GM23338 (cell line): ENCODE measurements at regions not wholly inside any gene's neighbourhood (a gene's known extent, or its start where the extent isn't known, plus 50 kb on each side); places are given as distances from the start of the nearest gene placed in this dataset.

ENCODE experiments used
- ATAC-seq: fragments of 200-7000 bp; cut with Tn5 transposase; 3 replicates; pipeline ENCODE4 v1.9.1; 2020
- DNase-seq: peaks from one replicate; pipeline ENCODE4 v3.0.0-alpha.2; 2015; ENCODE audit warnings: low spot score
- H2AFZ ChIP-seq: fragments of 200-600 bp; sonication (generic); 2 replicates; pipeline ENCODE4 v1.8.0; 2016; ENCODE audit warnings: antibody characterized with exemption, mild to moderate bottlenecking, moderate library complexity
- H3F3A ChIP-seq: fragments of 200-600 bp; sonication (generic); replicated peaks from 2 replicates; pipeline ENCODE4 v1.8.0; 2017; ENCODE audit warnings: antibody characterized with exemption, mixed run types, low read depth
- H3K27ac ChIP-seq: fragments of 200-600 bp; sonication (generic); 2 replicates; pipeline ENCODE4 v1.6.1; 2016; ENCODE audit warnings: low read depth
- H3K27me3 ChIP-seq: fragments of 200-600 bp; sonication (generic); 2 replicates; pipeline ENCODE4 v1.8.0; 2016; ENCODE audit warnings: mild to moderate bottlenecking, mixed run types, moderate library complexity; ENCODE audit not compliant: insufficient read depth
- H3K36me3 ChIP-seq: fragments of 200-600 bp; sonication (generic); 2 replicates; pipeline ENCODE4 v1.8.0; 2016; ENCODE audit warnings: mild to moderate bottlenecking; ENCODE audit not compliant: insufficient read depth
- H3K4me1 ChIP-seq: fragments of 200-600 bp; sonication (generic); 2 replicates; pipeline ENCODE4 v1.8.0; 2016; ENCODE audit warnings: mild to moderate bottlenecking, moderate library complexity; ENCODE audit not compliant: insufficient read depth
- H3K4me2 ChIP-seq: fragments of 200-600 bp; sonication (generic); 2 replicates; pipeline ENCODE4 v1.7.1; 2017; ENCODE audit warnings: mixed run types
- H3K4me3 ChIP-seq: fragments of 200-600 bp; sonication (generic); 2 replicates; pipeline ENCODE4 v1.6.1; 2016; ENCODE audit warnings: mixed run types
- H3K79me2 ChIP-seq: fragments of 200-600 bp; sonication (generic); replicated peaks from 2 replicates; pipeline ENCODE4 v1.8.0; 2017; ENCODE audit warnings: mild to moderate bottlenecking; ENCODE audit not compliant: insufficient read depth
- H3K9me2 ChIP-seq: fragments of 200-600 bp; sonication (generic); 2 replicates; pipeline ENCODE4 v1.8.0; 2017; ENCODE audit not compliant: insufficient read depth
- H4K20me1 ChIP-seq: fragments of 200-600 bp; sonication (generic); replicated peaks from 2 replicates; pipeline ENCODE4 v1.8.0; 2017; ENCODE audit warnings: mild to moderate bottlenecking; ENCODE audit not compliant: insufficient read depth
- H3K27ac Mint-ChIP-seq: 2 replicates; pipeline ENCODE4 v1.8.0; 2020; ENCODE audit warnings: inconsistent platforms, mild to moderate bottlenecking, moderate library complexity, mixed read lengths
- H3K27me3 Mint-ChIP-seq: 3 replicates; pipeline ENCODE4 v1.8.0; 2022; ENCODE audit warnings: low read depth, mild to moderate bottlenecking, moderate library complexity, mixed read lengths, inconsistent platforms; ENCODE audit not compliant: insufficient read depth, poor library complexity
- H3K36me3 Mint-ChIP-seq: 3 replicates; pipeline ENCODE4 v1.8.0; 2021; ENCODE audit warnings: low read depth, mild to moderate bottlenecking, inconsistent platforms, moderate library complexity, mixed read lengths
- H3K4me1 Mint-ChIP-seq: 3 replicates; pipeline ENCODE4 v1.8.0; 2020; ENCODE audit warnings: mild to moderate bottlenecking, inconsistent platforms, mixed read lengths
- H3K4me3 Mint-ChIP-seq: 3 replicates; pipeline ENCODE4 v1.8.0; 2021; ENCODE audit warnings: moderate library complexity, mild to moderate bottlenecking, inconsistent platforms, mixed read lengths
- H3K9me3 Mint-ChIP-seq: 3 replicates; pipeline ENCODE4 v1.8.0; 2020; ENCODE audit warnings: moderate library complexity, mild to moderate bottlenecking, inconsistent platforms, mixed read lengths
- CREB1 ChIP-seq: fragments of 250-450 bp; sonication (Bioruptor Pico); IDR thresholded peaks from 2 replicates; pipeline ENCODE4 v1.5.0; 2020; ENCODE audit warnings: low read depth, mild to moderate bottlenecking, moderate library complexity
- EZH2 ChIP-seq: fragments of 200-600 bp; sonication (generic); IDR thresholded peaks from one replicate; pipeline ENCODE4 v1.8.0; 2017; ENCODE audit warnings: antibody characterized with exemption, mild to moderate bottlenecking, low read depth; ENCODE audit not compliant: unreplicated experiment
- POLR2AphosphoS5 ChIP-seq: IDR thresholded peaks from 2 replicates; pipeline ENCODE4 v1.6.1; 2016; ENCODE audit warnings: antibody characterized with exemption, low read depth
- REST ChIP-seq: IDR thresholded peaks from one replicate; pipeline ENCODE4 v1.6.1; 2018; ENCODE audit warnings: antibody characterized with exemption; ENCODE audit not compliant: unreplicated experiment
- STAT1 ChIP-seq: IDR thresholded peaks from one replicate; pipeline ENCODE4 v1.6.1; 2016; ENCODE audit warnings: antibody characterized with exemption; ENCODE audit not compliant: unreplicated experiment
- ZNF114 ChIP-seq: fragments of 250-450 bp; sonication (Bioruptor Pico); IDR thresholded peaks from 2 replicates; pipeline ENCODE4 v1.5.0; 2020; ENCODE audit warnings: mild to moderate bottlenecking, moderate library complexity
- TF ChIP-seq, protein P1 (sequence below), 2 experiments: fragments of 200-600 bp in 1 of 2; sonication (generic) in 1 of 2; conservative IDR thresholded peaks; 2 replicates each; pipeline versions ENCODE4 v1.5.1 to v1.6.1; 2016 to 2017; ENCODE audit warnings: antibody characterized with exemption in 2 of 2, low read depth in 2 of 2, mild to moderate bottlenecking in 2 of 2, moderate library complexity in 1 of 2
- TF ChIP-seq, protein P2 (sequence below): IDR thresholded peaks from 2 replicates; pipeline ENCODE4 v1.6.1; 2016; ENCODE audit warnings: antibody characterized with exemption
- TF ChIP-seq, protein P3 (sequence below): fragments of 250-450 bp; sonication (Bioruptor Pico); IDR thresholded peaks from 2 replicates; pipeline ENCODE4 v1.5.0; 2020; ENCODE audit warnings: mild to moderate bottlenecking, moderate library complexity

DNA sequence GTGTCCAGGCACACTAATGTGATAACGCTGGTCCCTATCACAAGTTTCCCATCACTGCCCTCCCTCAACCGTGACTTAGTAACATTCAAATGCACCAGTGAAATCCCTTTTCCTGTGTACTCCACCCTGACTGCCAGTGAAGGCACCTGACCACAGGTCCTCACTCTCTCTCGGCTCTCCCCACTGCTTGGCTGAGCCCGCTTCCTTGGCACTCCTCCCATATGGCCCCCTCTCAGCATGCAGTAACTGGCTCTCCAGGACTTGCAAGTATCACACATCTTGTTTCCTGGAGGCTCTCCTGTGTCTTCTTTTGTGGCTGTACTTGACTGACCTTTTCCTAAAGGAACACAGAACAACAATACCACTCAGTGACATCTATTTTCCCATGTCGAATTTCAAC, 292.0 kb upstream of the ZNF608 start (continued):
- TF ChIP-seq REST, result no peak

DNA sequence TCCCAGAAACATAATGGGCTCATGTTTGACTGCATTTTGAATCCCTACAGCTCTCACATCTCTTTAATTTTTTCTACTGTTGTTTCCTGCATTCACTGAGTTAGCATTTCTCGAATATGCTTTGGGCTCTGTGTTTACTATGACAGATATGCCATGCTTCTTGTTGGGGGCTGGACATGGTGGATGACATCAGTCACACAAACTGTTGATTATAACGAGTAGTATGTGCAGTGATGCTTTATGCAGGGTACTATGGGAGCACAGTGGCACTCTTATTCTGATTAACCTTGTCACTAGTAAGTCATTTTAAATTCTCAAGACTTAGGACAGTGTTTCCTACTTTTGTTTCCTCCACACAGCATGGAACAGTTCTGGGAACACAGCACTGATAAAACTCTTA, 295.4 kb upstream of the ZNF608 start:
- peaks cover 6% of the 10 kb centered on the region; the same call in 1 of the 2 replicates for H3K9me2 ChIP-seq
- H4K20me1 ChIP-seq, result no peaks in the 10 kb centered on the region
- no peak overlapping the region for H3K4me3 Mint-ChIP-seq
- H3K27ac ChIP-seq, result peak overlapping the region; percentile 78; the same call in 1 of the 2 replicates
- H3K27ac Mint-ChIP-seq, result peak overlapping the region; percentile 80
- H3K36me3 ChIP-seq, result no peaks in the 10 kb centered on the region
- peaks cover 46% of the 10 kb centered on the region for H3K4me1 Mint-ChIP-seq
- ATAC-seq (no peak), DNase-seq (no peak)
- no peaks in the 10 kb centered on the region for H3F3A ChIP-seq
- H3K4me1 ChIP-seq, result peaks cover 46% of the 10 kb centered on the region
- no peaks in the 10 kb centered on the region for H3K9me3 Mint-ChIP-seq
- TF ChIP-seq ZNF114 (CRISPR knock-in tag) (no peak), CREB1 (CRISPR knock-in tag) (no peak), STAT1 (no peak), POLR2AphosphoS5 (no peak), EZH2 (no peak)
- TF ChIP-seq, protein P1, sequence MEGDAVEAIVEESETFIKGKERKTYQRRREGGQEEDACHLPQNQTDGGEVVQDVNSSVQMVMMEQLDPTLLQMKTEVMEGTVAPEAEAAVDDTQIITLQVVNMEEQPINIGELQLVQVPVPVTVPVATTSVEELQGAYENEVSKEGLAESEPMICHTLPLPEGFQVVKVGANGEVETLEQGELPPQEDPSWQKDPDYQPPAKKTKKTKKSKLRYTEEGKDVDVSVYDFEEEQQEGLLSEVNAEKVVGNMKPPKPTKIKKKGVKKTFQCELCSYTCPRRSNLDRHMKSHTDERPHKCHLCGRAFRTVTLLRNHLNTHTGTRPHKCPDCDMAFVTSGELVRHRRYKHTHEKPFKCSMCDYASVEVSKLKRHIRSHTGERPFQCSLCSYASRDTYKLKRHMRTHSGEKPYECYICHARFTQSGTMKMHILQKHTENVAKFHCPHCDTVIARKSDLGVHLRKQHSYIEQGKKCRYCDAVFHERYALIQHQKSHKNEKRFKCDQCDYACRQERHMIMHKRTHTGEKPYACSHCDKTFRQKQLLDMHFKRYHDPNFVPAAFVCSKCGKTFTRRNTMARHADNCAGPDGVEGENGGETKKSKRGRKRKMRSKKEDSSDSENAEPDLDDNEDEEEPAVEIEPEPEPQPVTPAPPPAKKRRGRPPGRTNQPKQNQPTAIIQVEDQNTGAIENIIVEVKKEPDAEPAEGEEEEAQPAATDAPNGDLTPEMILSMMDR (conservative IDR thresholded peaks at IDR 0.05; ENCODE audit: low read depth in 2 of 2), result no peak
- TF ChIP-seq, protein P2, sequence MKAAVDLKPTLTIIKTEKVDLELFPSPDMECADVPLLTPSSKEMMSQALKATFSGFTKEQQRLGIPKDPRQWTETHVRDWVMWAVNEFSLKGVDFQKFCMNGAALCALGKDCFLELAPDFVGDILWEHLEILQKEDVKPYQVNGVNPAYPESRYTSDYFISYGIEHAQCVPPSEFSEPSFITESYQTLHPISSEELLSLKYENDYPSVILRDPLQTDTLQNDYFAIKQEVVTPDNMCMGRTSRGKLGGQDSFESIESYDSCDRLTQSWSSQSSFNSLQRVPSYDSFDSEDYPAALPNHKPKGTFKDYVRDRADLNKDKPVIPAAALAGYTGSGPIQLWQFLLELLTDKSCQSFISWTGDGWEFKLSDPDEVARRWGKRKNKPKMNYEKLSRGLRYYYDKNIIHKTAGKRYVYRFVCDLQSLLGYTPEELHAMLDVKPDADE, result no peak
- TF ChIP-seq, protein P3, sequence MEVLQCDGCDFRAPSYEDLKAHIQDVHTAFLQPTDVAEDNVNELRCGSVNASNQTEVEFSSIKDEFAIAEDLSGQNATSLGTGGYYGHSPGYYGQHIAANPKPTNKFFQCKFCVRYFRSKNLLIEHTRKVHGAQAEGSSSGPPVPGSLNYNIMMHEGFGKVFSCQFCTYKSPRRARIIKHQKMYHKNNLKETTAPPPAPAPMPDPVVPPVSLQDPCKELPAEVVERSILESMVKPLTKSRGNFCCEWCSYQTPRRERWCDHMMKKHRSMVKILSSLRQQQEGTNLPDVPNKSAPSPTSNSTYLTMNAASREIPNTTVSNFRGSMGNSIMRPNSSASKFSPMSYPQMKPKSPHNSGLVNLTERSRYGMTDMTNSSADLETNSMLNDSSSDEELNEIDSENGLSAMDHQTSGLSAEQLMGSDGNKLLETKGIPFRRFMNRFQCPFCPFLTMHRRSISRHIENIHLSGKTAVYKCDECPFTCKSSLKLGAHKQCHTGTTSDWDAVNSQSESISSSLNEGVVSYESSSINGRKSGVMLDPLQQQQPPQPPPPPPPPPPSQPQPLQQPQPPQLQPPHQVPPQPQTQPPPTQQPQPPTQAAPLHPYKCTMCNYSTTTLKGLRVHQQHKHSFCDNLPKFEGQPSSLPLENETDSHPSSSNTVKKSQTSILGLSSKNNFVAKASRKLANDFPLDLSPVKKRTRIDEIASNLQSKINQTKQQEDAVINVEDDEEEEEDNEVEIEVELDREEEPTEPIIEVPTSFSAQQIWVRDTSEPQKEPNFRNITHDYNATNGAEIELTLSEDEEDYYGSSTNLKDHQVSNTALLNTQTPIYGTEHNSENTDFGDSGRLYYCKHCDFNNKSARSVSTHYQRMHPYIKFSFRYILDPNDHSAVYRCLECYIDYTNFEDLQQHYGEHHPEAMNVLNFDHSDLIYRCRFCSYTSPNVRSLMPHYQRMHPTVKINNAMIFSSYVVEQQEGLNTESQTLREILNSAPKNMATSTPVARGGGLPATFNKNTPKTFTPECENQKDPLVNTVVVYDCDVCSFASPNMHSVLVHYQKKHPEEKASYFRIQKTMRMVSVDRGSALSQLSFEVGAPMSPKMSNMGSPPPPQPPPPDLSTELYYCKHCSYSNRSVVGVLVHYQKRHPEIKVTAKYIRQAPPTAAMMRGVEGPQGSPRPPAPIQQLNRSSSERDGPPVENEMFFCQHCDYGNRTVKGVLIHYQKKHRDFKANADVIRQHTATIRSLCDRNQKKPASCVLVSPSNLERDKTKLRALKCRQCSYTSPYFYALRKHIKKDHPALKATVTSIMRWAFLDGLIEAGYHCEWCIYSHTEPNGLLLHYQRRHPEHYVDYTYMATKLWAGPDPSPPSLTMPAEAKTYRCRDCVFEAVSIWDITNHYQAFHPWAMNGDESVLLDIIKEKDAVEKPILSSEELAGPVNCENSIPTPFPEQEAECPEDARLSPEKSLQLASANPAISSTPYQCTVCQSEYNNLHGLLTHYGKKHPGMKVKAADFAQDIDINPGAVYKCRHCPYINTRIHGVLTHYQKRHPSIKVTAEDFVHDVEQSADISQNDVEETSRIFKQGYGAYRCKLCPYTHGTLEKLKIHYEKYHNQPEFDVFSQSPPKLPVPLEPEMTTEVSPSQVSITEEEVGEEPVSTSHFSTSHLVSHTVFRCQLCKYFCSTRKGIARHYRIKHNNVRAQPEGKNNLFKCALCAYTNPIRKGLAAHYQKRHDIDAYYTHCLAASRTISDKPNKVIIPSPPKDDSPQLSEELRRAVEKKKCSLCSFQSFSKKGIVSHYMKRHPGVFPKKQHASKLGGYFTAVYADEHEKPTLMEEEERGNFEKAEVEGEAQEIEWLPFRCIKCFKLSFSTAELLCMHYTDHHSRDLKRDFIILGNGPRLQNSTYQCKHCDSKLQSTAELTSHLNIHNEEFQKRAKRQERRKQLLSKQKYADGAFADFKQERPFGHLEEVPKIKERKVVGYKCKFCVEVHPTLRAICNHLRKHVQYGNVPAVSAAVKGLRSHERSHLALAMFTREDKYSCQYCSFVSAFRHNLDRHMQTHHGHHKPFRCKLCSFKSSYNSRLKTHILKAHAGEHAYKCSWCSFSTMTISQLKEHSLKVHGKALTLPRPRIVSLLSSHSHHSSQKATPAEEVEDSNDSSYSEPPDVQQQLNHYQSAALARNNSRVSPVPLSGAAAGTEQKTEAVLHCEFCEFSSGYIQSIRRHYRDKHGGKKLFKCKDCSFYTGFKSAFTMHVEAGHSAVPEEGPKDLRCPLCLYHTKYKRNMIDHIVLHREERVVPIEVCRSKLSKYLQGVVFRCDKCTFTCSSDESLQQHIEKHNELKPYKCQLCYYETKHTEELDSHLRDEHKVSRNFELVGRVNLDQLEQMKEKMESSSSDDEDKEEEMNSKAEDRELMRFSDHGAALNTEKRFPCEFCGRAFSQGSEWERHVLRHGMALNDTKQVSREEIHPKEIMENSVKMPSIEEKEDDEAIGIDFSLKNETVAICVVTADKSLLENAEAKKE, result no peak
- H3K79me2 ChIP-seq, result no peaks in the 10 kb centered on the region
- H3K27me3 ChIP-seq, result no peaks in the 10 kb centered on the region
- no peak overlapping the region for H3K4me3 ChIP-seq
- H3K36me3 Mint-ChIP-seq, result no peaks in the 10 kb centered on the region; the same call in 2 of the 3 replicates
- no peak overlapping the region for H2AFZ ChIP-seq
- H3K4me2 ChIP-seq, result peak overlapping the region; percentile 50
- peaks cover 2% of the 10 kb centered on the region for H3K27me3 Mint-ChIP-seq
